T-cell (primary cell): ENCODE measurements at regions not wholly inside any gene's neighbourhood (a gene's known extent, or its start where the extent isn't known, plus 50 kb on each side); places are given as distances from the start of the nearest gene placed in this dataset.

ENCODE experiments used
- ATAC-seq, 4 experiments: fragments of 200-7000 bp in 3 of 4; fragments of 150-1000 bp in 1 of 4; cut with Tn5 transposase; replicated peaks in 1 of 4; 1 replicate in 3 of 4; 2 replicates in 1 of 4; pipeline ENCODE4 v1.10.0; 2021; ENCODE audit warnings: moderate library complexity in 3 of 4, mild to moderate bottlenecking in 2 of 4, moderate number of reproducible peaks in 1 of 4
- CTCF ChIA-PET, 2 donors: fragments of 300-600 bp; sonication (Branson Sonifier 250); formaldehyde crosslinking; loops; one replicate each; lab custom pipeline; 2022; ENCODE audit warnings: antibody characterized with exemption in 2 of 2; lab: Charles Lee
- POLR2A ChIA-PET, 2 donors: fragments of 300-600 bp; sonication (Branson Sonifier 250); formaldehyde crosslinking; loops; one replicate each; lab custom pipeline; 2022; ENCODE audit warnings: antibody characterized with exemption in 2 of 2; lab: Charles Lee
- DNase-seq, 35 experiments: peaks; one replicate each; pipeline versions ENCODE4 v3.0.0 to v3.0.0-alpha.2; 2013 to 2023
- H3K27ac ChIP-seq: one replicate; pipeline ENCODE4 v1.5.1; 2013; ENCODE audit warnings: low read length
- H3K27me3 ChIP-seq, 2 experiments: replicated peaks in 1 of 2; 1 replicate in 1 of 2; 2 replicates in 1 of 2; pipeline versions ENCODE4 v1.6.1 to v1.7.0; 2013; ENCODE audit warnings: low read length in 1 of 2, mixed read lengths in 1 of 2; ENCODE audit not compliant: control insufficient read depth in 2 of 2, insufficient read depth in 2 of 2; ENCODE audit errors: extremely low read depth in 1 of 2
- H3K36me3 ChIP-seq, 2 donors: 1 replicate in 1 of 2; 2 replicates in 1 of 2; pipeline versions ENCODE4 v1.6.1 to v1.7.0; 2013; ENCODE audit warnings: low read length in 1 of 2; ENCODE audit not compliant: control insufficient read depth in 2 of 2, insufficient read depth in 1 of 2; ENCODE audit errors: extremely low read depth in 1 of 2
- H3K4me1 ChIP-seq, 2 experiments: 1 replicate in 1 of 2; 2 replicates in 1 of 2; pipeline versions ENCODE4 v1.6.1 to v1.7.0; 2013; ENCODE audit warnings: low read length in 2 of 2, mixed read lengths in 1 of 2; ENCODE audit not compliant: insufficient read depth in 2 of 2, control insufficient read depth in 1 of 2; ENCODE audit errors: extremely low read depth in 1 of 2
- H3K4me3 ChIP-seq, 2 donors: 1 replicate in 1 of 2; 2 replicates in 1 of 2; pipeline versions ENCODE4 v1.5.1 to v1.7.0; 2013; ENCODE audit warnings: mild to moderate bottlenecking in 2 of 2, low read length in 1 of 2, moderate library complexity in 1 of 2; ENCODE audit not compliant: control insufficient read depth in 1 of 2; ENCODE audit errors: extremely low read depth in 1 of 2
- H3K9me3 ChIP-seq: 2 replicates; pipeline ENCODE4 v1.7.0; 2013
- H3K27ac Mint-ChIP-seq, 2 donors: one replicate each; pipeline ENCODE4 v1.8.0; 2020 to 2021; ENCODE audit warnings: mild to moderate bottlenecking in 2 of 2, mixed read lengths in 2 of 2
- H3K27me3 Mint-ChIP-seq, 2 donors: one replicate each; pipeline ENCODE4 v1.8.0; 2021 to 2022; ENCODE audit warnings: mixed read lengths in 2 of 2
- H3K36me3 Mint-ChIP-seq: one replicate; pipeline ENCODE4 v1.8.0; 2021; ENCODE audit warnings: mixed read lengths
- H3K4me1 Mint-ChIP-seq, 3 donors: one replicate each; pipeline ENCODE4 v1.8.0; 2020 to 2022; ENCODE audit warnings: mixed read lengths in 3 of 3, mild to moderate bottlenecking in 1 of 3
- H3K4me3 Mint-ChIP-seq, 3 donors: one replicate each; pipeline ENCODE4 v1.8.0; 2020 to 2022; ENCODE audit warnings: mild to moderate bottlenecking in 3 of 3, mixed read lengths in 3 of 3, moderate library complexity in 3 of 3
- H3K9me3 Mint-ChIP-seq, 3 donors: one replicate each; pipeline ENCODE4 v1.8.0; 2020 to 2022; ENCODE audit warnings: mixed read lengths in 3 of 3
- WGBS: methylation state at CpG from one replicate; pipeline ENCODE4 v1.1.5; 2013; ENCODE audit warnings: missing lambda C conversion rate; ENCODE audit not compliant: insufficient coverage; 5-methylcytosine and 5-hydroxymethylcytosine counted together

GRCh38 chr10:3409928-3410327 is 237.3 kb upstream of the PITRM1 start:
- Histone ChIP-seq H3K4me3 (no peak overlapping the region), H3K27me3 (peaks cover 0 to 12% of the 10 kb centered on the region in 2 experiments), H3K27ac (no peak overlapping the region), H3K4me1 (no peaks in the 10 kb centered on the region), H3K36me3 (no peaks in the 10 kb centered on the region), H3K9me3 (no peaks in the 10 kb centered on the region)
- Mint-ChIP-seq H3K36me3 (no peaks in the 10 kb centered on the region), H3K9me3 (peaks cover 3 to 5% (median 5%) of the 10 kb centered on the region in 3 donors), H3K27me3 (peaks cover 0 to 2% of the 10 kb centered on the region in 2 donors), H3K27ac (no peak overlapping the region), H3K4me3 (no peak overlapping the region), H3K4me1 (no peaks in the 10 kb centered on the region)
- CTCF ChIA-PET = no interaction called here
- DNase-seq = no peak
- no peak for ATAC-seq
- POLR2A ChIA-PET = no interaction called here
- 86% methylated on average over 3 of the region's 4 CpGs for WGBS

GRCh38 chr10:3408603-3409365 is 236.2 kb upstream of the PITRM1 start:
- DNase-seq = no peak
- H3K36me3 ChIP-seq = no peaks in the 10 kb centered on the region
- POLR2A ChIA-PET = interaction anchor here in 1 of 2 donors (0.6 kb wide), 1 partner anchor 135 kb away, joined by 3 read pairs; no protein-coding TSS in a partner anchor
- no peak for ATAC-seq
- Mint-ChIP-seq H3K4me3 (no peak overlapping the region), H3K9me3 (peaks cover 3 to 5% (median 5%) of the 10 kb centered on the region in 3 donors), H3K36me3 (no peaks in the 10 kb centered on the region), H3K4me1 (no peaks in the 10 kb centered on the region), H3K27ac (no peak overlapping the region), H3K27me3 (peaks cover 0 to 4% of the 10 kb centered on the region in 2 donors)
- 68% methylated on average over 6 of the region's 6 CpGs for WGBS
- peaks cover 0 to 12% of the 10 kb centered on the region in 2 experiments for H3K27me3 ChIP-seq
- CTCF ChIA-PET = no interaction called here
- no peak overlapping the region for H3K27ac ChIP-seq
- H3K9me3 ChIP-seq = no peaks in the 10 kb centered on the region
- H3K4me1 ChIP-seq = no peaks in the 10 kb centered on the region
- no peak overlapping the region for H3K4me3 ChIP-seq

GRCh38 chr10:3407208-3407607 is 234.6 kb upstream of the PITRM1 start:
- Histone ChIP-seq H3K9me3 (no peaks in the 10 kb centered on the region), H3K4me3 (no peak overlapping the region), H3K27me3 (peaks cover 0 to 12% of the 10 kb centered on the region in 2 experiments), H3K27ac (no peak overlapping the region), H3K4me1 (no peaks in the 10 kb centered on the region), H3K36me3 (no peaks in the 10 kb centered on the region)
- H3K4me1 Mint-ChIP-seq = no peaks in the 10 kb centered on the region
- H3K9me3 Mint-ChIP-seq = peaks cover 3 to 5% (median 5%) of the 10 kb centered on the region in 3 donors
- ATAC-seq (no peak), DNase-seq (no peak)
- no peak overlapping the region for H3K4me3 Mint-ChIP-seq
- H3K36me3 Mint-ChIP-seq = no peaks in the 10 kb centered on the region
- POLR2A ChIA-PET = no interaction called here
- H3K27me3 Mint-ChIP-seq = peaks cover 3 to 5% of the 10 kb centered on the region in 2 donors
- no peak overlapping the region for H3K27ac Mint-ChIP-seq
- WGBS = 94% methylated on average over 8 of the region's 12 CpGs
- CTCF ChIA-PET = interaction anchor here in 1 of 2 donors (0.5 kb wide), 1 partner anchor 736 kb away, joined by 3 read pairs; no protein-coding TSS in a partner anchor

GRCh38 chr10:3406556-3406955 is 234.0 kb upstream of the PITRM1 start:
- H3K4me1 Mint-ChIP-seq = no peaks in the 10 kb centered on the region
- no peaks in the 10 kb centered on the region for H3K4me1 ChIP-seq
- peaks cover 3 to 5% of the 10 kb centered on the region in 2 donors for H3K27me3 Mint-ChIP-seq
- H3K27ac ChIP-seq = no peak overlapping the region
- no peaks in the 10 kb centered on the region for H3K36me3 ChIP-seq
- DNase-seq = no peak
- peaks cover 0 to 12% of the 10 kb centered on the region in 2 experiments for H3K27me3 ChIP-seq
- H3K9me3 Mint-ChIP-seq = peaks cover 3 to 5% (median 5%) of the 10 kb centered on the region in 3 donors
- ChIA-PET POLR2A (no interaction called here), CTCF (no interaction called here)
- 88% methylated on average over 16 of the region's 16 CpGs for WGBS
- no peaks in the 10 kb centered on the region for H3K36me3 Mint-ChIP-seq
- H3K27ac Mint-ChIP-seq = no peak overlapping the region
- no peaks in the 10 kb centered on the region for H3K9me3 ChIP-seq
- H3K4me3 Mint-ChIP-seq = no peak overlapping the region
- H3K4me3 ChIP-seq = no peak overlapping the region
- ATAC-seq = no peak

- H3K36me3 Mint-ChIP-seq = no peaks in the 10 kb centered on the region
- DNase-seq (no peak), ATAC-seq (no peak)
- Histone ChIP-seq H3K4me3 (no peak overlapping the region), H3K36me3 (no peaks in the 10 kb centered on the region), H3K27me3 (peaks cover 0 to 8% of the 10 kb centered on the region in 2 experiments), H3K4me1 (peaks cover 0 to 2% of the 10 kb centered on the region in 2 experiments), H3K27ac (no peak overlapping the region), H3K9me3 (no peaks in the 10 kb centered on the region)
- WGBS = 89% methylated on average over 13 of the region's 15 CpGs
- no peaks in the 10 kb centered on the region for H3K9me3 Mint-ChIP-seq
- POLR2A ChIA-PET = no interaction called here
- H3K27ac Mint-ChIP-seq = no peak overlapping the region
- CTCF ChIA-PET = no interaction called here
- H3K27me3 Mint-ChIP-seq = peaks cover 3 to 5% of the 10 kb centered on the region in 2 donors
- H3K4me3 Mint-ChIP-seq = no peak overlapping the region
- no peaks in the 10 kb centered on the region for H3K4me1 Mint-ChIP-seq
Observed at GRCh38 chr10:3404381-3404780, 231.8 kb upstream of the PITRM1 start.

GRCh38 chr10:3402187-3402751 is 229.7 kb upstream of the PITRM1 start:
- H3K27me3 ChIP-seq = peaks cover 0 to 7% of the 10 kb centered on the region in 2 experiments
- no peak overlapping the region for H3K27ac Mint-ChIP-seq
- POLR2A ChIA-PET = no interaction called here
- no peaks in the 10 kb centered on the region for H3K36me3 Mint-ChIP-seq
- CTCF ChIA-PET = no interaction called here
- no peaks in the 10 kb centered on the region for H3K4me1 Mint-ChIP-seq
- peaks cover 3 to 10% of the 10 kb centered on the region in 2 donors for H3K27me3 Mint-ChIP-seq
- H3K9me3 ChIP-seq = no peaks in the 10 kb centered on the region
- no peak for ATAC-seq
- H3K4me3 Mint-ChIP-seq = no peak overlapping the region
- H3K9me3 Mint-ChIP-seq = no peaks in the 10 kb centered on the region
- no peak for DNase-seq
- peaks cover 0 to 2% of the 10 kb centered on the region in 2 experiments for H3K4me1 ChIP-seq
- no peak overlapping the region for H3K4me3 ChIP-seq
- WGBS = 87% methylated on average over 3 of the region's 10 CpGs
- no peak overlapping the region for H3K27ac ChIP-seq
- H3K36me3 ChIP-seq = no peaks in the 10 kb centered on the region
